A549 (cell line): ENCODE measurements at regions not wholly inside any gene's neighbourhood (a gene's known extent, or its start where the extent isn't known, plus 50 kb on each side); places are given as distances from the start of the nearest gene placed in this dataset.

Source experiments
- ATAC-seq, 2 experiments: fragments of 200-7000 bp in 1 of 2; fragments of >200 bp in 1 of 2; cut with Nextera tagmentation in 1 of 2; cut with Tn5 transposase in 1 of 2; 3 replicates each; pipeline versions ENCODE4 v1.8.0 to v1.9.1; 2018 to 2020; ENCODE audit warnings: mild to moderate bottlenecking in 1 of 2, moderate library complexity in 1 of 2
- CTCF ChIA-PET: fragments of 300-600 bp; sonication (Branson Sonifier 250); formaldehyde crosslinking; extraction: SDS; loops from one replicate; lab custom pipeline; 2021; ENCODE audit warnings: antibody characterized with exemption, inconsistent platforms; lab: Yijun Ruan, JAX
- POLR2A ChIA-PET: fragments of 350-600 bp; formaldehyde crosslinking; extraction: SDS; loops from one replicate; lab custom pipeline; 2021; ENCODE audit warnings: antibody characterized with exemption, inconsistent platforms; lab: Yijun Ruan, JAX
- DNase-seq, 2 experiments: peaks; one replicate each; pipeline versions ENCODE4 v3.0.0 to v3.0.0-alpha.2; 2011 to 2016; ENCODE audit warnings: low read depth in 1 of 2, low spot score in 1 of 2
- FAIRE-seq: peaks from 2 replicates; lab custom pipeline; 2011; peaks lifted over from hg19 to GRCh38; lab: Jason Lieb, UNC
- H3K27ac ChIP-seq, 2 experiments: fragments of >200 bp; sonication (Bioruptor Twin); formaldehyde crosslinking; 3 replicates each; pipeline ENCODE4 v1.5.1; 2016 to 2017
- H3K4me1 ChIP-seq: fragments of >200 bp; sonication (Bioruptor Twin); formaldehyde crosslinking; 3 replicates; pipeline ENCODE4 v1.6.1; 2016
- H3K4me2 ChIP-seq: fragments of >200 bp; sonication (Bioruptor Twin); formaldehyde crosslinking; 3 replicates; pipeline ENCODE4 v1.6.1; 2016
- H3K4me3 ChIP-seq: fragments of >200 bp; sonication (Bioruptor Twin); formaldehyde crosslinking; 3 replicates; pipeline ENCODE4 v1.5.1; 2016
- H3K9me3 ChIP-seq: fragments of >200 bp; sonication (Bioruptor Twin); formaldehyde crosslinking; 3 replicates; pipeline ENCODE4 v1.6.1; 2016
- CBX8 ChIP-seq: fragments of 200-600 bp; sonication (generic); IDR thresholded peaks from 2 replicates; pipeline ENCODE4 v1.6.1; 2016
- CHD2 ChIP-seq: fragments of 150-350 bp; IDR thresholded peaks from 2 replicates; pipeline ENCODE4 v1.6.1; 2014; ENCODE audit warnings: low read length; ENCODE audit not compliant: partially characterized antibody
- EHF ChIP-seq: fragments of 250-450 bp; sonication (Bioruptor Pico); IDR thresholded peaks from 2 replicates; pipeline ENCODE4 v1.5.0; 2020; ENCODE audit warnings: mild to moderate bottlenecking
- EHMT2 ChIP-seq: fragments of 200-600 bp; sonication (generic); IDR thresholded peaks from 2 replicates; pipeline ENCODE4 v1.6.1; 2016; ENCODE audit warnings: antibody characterized with exemption, low read depth, mild to moderate bottlenecking, moderate library complexity
- FOSB ChIP-seq: fragments of 250-450 bp; sonication (Bioruptor Pico); IDR thresholded peaks from 2 replicates; pipeline ENCODE4 v1.5.0; 2020; ENCODE audit warnings: mild to moderate bottlenecking, moderate library complexity
- FOXS1 ChIP-seq: fragments of 250-450 bp; sonication (Bioruptor Pico); IDR thresholded peaks from 2 replicates; pipeline ENCODE4 v1.5.0; 2020; ENCODE audit warnings: mild to moderate bottlenecking, moderate library complexity
- HDAC2 ChIP-seq: fragments of 200-600 bp; sonication (generic); IDR thresholded peaks from 2 replicates; pipeline ENCODE4 v1.6.1; 2016
- HOXA7 ChIP-seq: fragments of 250-450 bp; sonication (Bioruptor Pico); IDR thresholded peaks from 2 replicates; pipeline ENCODE4 v1.5.0; 2020; ENCODE audit warnings: mild to moderate bottlenecking, moderate library complexity
- HOXB13 ChIP-seq: fragments of 250-450 bp; sonication (Bioruptor Pico); IDR thresholded peaks from 2 replicates; pipeline ENCODE4 v1.5.0; 2020; ENCODE audit warnings: low read depth, mild to moderate bottlenecking, moderate library complexity
- KDM5A ChIP-seq: fragments of 200-600 bp; sonication (generic); IDR thresholded peaks from 2 replicates; pipeline ENCODE4 v1.6.1; 2016; ENCODE audit warnings: antibody characterized with exemption, mild to moderate bottlenecking
- MAZ ChIP-seq: fragments of 150-350 bp; IDR thresholded peaks from 2 replicates; pipeline ENCODE4 v1.6.1; 2014; ENCODE audit warnings: antibody characterized with exemption, low read depth, low read length, borderline replicate concordance
- NFE2L2 ChIP-seq: fragments of 150-350 bp; conservative IDR thresholded peaks from 2 replicates; pipeline ENCODE4 v1.6.1; 2014; ENCODE audit warnings: low read length
- NR3C1 ChIP-seq: fragments of >200 bp; sonication (Bioruptor Twin); formaldehyde crosslinking; IDR thresholded peaks from 3 replicates; pipeline ENCODE4 v1.6.1; 2017
- RAD21 ChIP-seq, 2 experiments: fragments of >200 bp in 1 of 2; sonication (Bioruptor Twin) in 1 of 2; formaldehyde crosslinking in 1 of 2; IDR thresholded peaks in 1 of 2; conservative IDR thresholded peaks in 1 of 2; 2 replicates in 1 of 2; 3 replicates in 1 of 2; pipeline ENCODE4 v1.6.1; 2012 to 2018; ENCODE audit warnings: inconsistent platforms in 1 of 2
- RARB ChIP-seq: fragments of 250-450 bp; sonication (Bioruptor Pico); IDR thresholded peaks from 2 replicates; pipeline ENCODE4 v1.8.0; 2021; ENCODE audit warnings: mild to moderate bottlenecking, moderate library complexity
- RFX5 ChIP-seq: fragments of 450-650 bp; IDR thresholded peaks from 2 replicates; pipeline ENCODE4 v1.7.1; 2014; ENCODE audit warnings: antibody characterized with exemption, mild to moderate bottlenecking, moderate library complexity
- TFCP2L1 ChIP-seq: fragments of 250-450 bp; sonication (Bioruptor Pico); IDR thresholded peaks from 2 replicates; pipeline ENCODE4 v1.5.0; 2021; ENCODE audit warnings: mild to moderate bottlenecking
- ZFP36 ChIP-seq: fragments of 450-650 bp; IDR thresholded peaks from 2 replicates; pipeline ENCODE4 v1.6.1; 2014; ENCODE audit warnings: borderline replicate concordance; ENCODE audit not compliant: partially characterized antibody
- ZNF302 ChIP-seq: fragments of 250-450 bp; sonication (Bioruptor Pico); IDR thresholded peaks from 2 replicates; pipeline ENCODE4 v1.9.0; 2021; ENCODE audit warnings: inconsistent platforms, mild to moderate bottlenecking, moderate library complexity
- ZSCAN20 ChIP-seq: fragments of 250-450 bp; sonication (Bioruptor Pico); IDR thresholded peaks from 2 replicates; pipeline ENCODE4 v1.8.0; 2022; ENCODE audit warnings: mild to moderate bottlenecking, moderate library complexity
- WGBS: methylation state at CpG from one replicate; pipeline ENCODE4 v1.1.6; 2017; ENCODE audit errors: missing lambda C conversion rate; 5-methylcytosine and 5-hydroxymethylcytosine counted together
- TF ChIP-seq, protein P1 (sequence below): IDR thresholded peaks from 2 replicates; pipeline ENCODE4 v1.6.1; 2012
- TF ChIP-seq, protein P2 (sequence below): fragments of 200-600 bp; sonication (generic); IDR thresholded peaks from 2 replicates; pipeline ENCODE4 v1.6.1; 2016; ENCODE audit warnings: antibody characterized with exemption, mild to moderate bottlenecking, moderate library complexity
- TF ChIP-seq, protein P3 (sequence below): fragments of >200 bp; sonication (Bioruptor Twin); formaldehyde crosslinking; IDR thresholded peaks from 3 replicates; pipeline ENCODE4 v1.5.1; 2016

DNA sequence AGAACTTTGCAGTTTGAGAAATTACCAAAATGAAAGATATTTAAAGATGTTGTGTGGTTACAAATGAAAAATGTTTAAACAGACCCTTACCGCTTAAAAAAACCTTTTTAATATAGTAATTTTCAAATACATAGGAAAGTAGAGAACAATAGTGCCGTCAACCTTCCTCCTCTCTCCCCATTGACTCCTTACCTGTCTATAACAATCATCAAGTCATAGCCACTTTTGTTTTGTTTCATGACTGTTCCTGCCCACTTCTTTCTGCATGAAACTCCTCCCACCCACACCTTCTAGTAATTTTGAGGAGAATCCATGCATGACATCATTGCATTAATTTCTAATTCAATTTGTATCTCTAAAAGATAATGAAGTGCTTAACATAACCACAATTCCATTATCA, 76.5 kb upstream of the ATP8A1 start:
- ATAC-seq (no peak), FAIRE-seq (no peak), DNase-seq (no peak)
- ChIA-PET POLR2A (no interaction called here), CTCF (no interaction called here)
- no peaks in the 10 kb centered on the region for H3K4me1 ChIP-seq
- WGBS = 40% methylated on average over 2 of the region's 2 CpGs
- TF ChIP-seq, protein P1, sequence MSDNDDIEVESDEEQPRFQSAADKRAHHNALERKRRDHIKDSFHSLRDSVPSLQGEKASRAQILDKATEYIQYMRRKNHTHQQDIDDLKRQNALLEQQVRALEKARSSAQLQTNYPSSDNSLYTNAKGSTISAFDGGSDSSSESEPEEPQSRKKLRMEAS = no peak
- TF ChIP-seq HOXB13 (CRISPR knock-in tag) = no peak
- no peak for TF ChIP-seq NR3C1
- TF ChIP-seq ZNF302 = no peak
- no peak for TF ChIP-seq NFE2L2
- no peak for TF ChIP-seq EHMT2
- no peak for TF ChIP-seq EHF (CRISPR knock-in tag)
- no peak for TF ChIP-seq KDM5A
- no peak for TF ChIP-seq RARB (CRISPR knock-in tag)
- no peak for TF ChIP-seq ZFP36
- no peak for TF ChIP-seq FOSB (CRISPR knock-in tag)
- no peak overlapping the region for H3K4me2 ChIP-seq
- no peak overlapping the region for H3K27ac ChIP-seq
- H3K4me3 ChIP-seq = no peak overlapping the region
- H3K9me3 ChIP-seq = no peaks in the 10 kb centered on the region

DNA sequence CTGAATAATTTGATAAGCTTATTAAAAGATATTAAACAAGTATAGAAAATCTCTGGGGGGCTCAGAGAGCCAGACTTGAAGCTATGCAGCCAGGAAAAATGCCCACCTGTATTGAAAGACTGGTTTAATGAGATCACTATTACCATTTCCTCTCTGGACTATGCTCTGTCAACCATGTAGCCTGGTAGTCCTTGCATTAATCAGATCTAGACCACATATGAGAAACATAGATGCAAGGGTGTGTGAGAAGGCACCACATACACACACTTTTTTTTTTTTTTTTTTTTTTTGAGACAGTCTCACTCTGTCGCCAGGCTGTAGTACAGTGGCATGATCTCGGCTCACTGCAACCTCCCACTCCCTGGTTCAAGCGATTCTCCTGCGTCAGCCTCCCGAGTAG, 75.9 kb upstream of the ATP8A1 start:
- POLR2A ChIA-PET = no interaction called here
- H3K4me2 ChIP-seq = no peak overlapping the region

More for the DNA sequence above, 75.9 kb upstream of the ATP8A1 start:
- Histone ChIP-seq H3K4me3 (no peak overlapping the region), H3K4me1 (no peaks in the 10 kb centered on the region), H3K9me3 (no peaks in the 10 kb centered on the region), H3K27ac (no peak overlapping the region)
- ATAC-seq (no peak), DNase-seq (no peak), FAIRE-seq (no peak)
- 47% methylated on average over 3 of the region's 5 CpGs for WGBS
- CTCF ChIA-PET = interaction anchor here (0.7 kb wide), 1 partner anchor 65 kb away, joined by 4 read pairs; no protein-coding TSS in a partner anchor
- TF ChIP-seq, protein P2, sequence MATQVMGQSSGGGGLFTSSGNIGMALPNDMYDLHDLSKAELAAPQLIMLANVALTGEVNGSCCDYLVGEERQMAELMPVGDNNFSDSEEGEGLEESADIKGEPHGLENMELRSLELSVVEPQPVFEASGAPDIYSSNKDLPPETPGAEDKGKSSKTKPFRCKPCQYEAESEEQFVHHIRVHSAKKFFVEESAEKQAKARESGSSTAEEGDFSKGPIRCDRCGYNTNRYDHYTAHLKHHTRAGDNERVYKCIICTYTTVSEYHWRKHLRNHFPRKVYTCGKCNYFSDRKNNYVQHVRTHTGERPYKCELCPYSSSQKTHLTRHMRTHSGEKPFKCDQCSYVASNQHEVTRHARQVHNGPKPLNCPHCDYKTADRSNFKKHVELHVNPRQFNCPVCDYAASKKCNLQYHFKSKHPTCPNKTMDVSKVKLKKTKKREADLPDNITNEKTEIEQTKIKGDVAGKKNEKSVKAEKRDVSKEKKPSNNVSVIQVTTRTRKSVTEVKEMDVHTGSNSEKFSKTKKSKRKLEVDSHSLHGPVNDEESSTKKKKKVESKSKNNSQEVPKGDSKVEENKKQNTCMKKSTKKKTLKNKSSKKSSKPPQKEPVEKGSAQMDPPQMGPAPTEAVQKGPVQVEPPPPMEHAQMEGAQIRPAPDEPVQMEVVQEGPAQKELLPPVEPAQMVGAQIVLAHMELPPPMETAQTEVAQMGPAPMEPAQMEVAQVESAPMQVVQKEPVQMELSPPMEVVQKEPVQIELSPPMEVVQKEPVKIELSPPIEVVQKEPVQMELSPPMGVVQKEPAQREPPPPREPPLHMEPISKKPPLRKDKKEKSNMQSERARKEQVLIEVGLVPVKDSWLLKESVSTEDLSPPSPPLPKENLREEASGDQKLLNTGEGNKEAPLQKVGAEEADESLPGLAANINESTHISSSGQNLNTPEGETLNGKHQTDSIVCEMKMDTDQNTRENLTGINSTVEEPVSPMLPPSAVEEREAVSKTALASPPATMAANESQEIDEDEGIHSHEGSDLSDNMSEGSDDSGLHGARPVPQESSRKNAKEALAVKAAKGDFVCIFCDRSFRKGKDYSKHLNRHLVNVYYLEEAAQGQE = no peak
- TF ChIP-seq, protein P3, sequence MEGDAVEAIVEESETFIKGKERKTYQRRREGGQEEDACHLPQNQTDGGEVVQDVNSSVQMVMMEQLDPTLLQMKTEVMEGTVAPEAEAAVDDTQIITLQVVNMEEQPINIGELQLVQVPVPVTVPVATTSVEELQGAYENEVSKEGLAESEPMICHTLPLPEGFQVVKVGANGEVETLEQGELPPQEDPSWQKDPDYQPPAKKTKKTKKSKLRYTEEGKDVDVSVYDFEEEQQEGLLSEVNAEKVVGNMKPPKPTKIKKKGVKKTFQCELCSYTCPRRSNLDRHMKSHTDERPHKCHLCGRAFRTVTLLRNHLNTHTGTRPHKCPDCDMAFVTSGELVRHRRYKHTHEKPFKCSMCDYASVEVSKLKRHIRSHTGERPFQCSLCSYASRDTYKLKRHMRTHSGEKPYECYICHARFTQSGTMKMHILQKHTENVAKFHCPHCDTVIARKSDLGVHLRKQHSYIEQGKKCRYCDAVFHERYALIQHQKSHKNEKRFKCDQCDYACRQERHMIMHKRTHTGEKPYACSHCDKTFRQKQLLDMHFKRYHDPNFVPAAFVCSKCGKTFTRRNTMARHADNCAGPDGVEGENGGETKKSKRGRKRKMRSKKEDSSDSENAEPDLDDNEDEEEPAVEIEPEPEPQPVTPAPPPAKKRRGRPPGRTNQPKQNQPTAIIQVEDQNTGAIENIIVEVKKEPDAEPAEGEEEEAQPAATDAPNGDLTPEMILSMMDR = no peak
- TF ChIP-seq ZSCAN20 (no peak), RFX5 (no peak), EHMT2 (no peak), HOXA7 (CRISPR knock-in tag) (no peak), TFCP2L1 (CRISPR knock-in tag) (no peak), FOXS1 (no peak), HDAC2 (no peak), RAD21 (conservative IDR thresholded peaks at IDR 0.05 in 1 of 2, IDR thresholded peaks at IDR 0.05 in 1 of 2) (no peak), CBX8 (no peak), MAZ (no peak), CHD2 (no peak)
